Endothelial cell (in vitro differentiated cells): ENCODE measurements at regions not wholly inside any gene's neighbourhood (a gene's known extent, or its start where the extent isn't known, plus 50 kb on each side); places are given as distances from the start of the nearest gene placed in this dataset.

Experiments
- DNase-seq: peaks from one replicate; pipeline ENCODE4 v3.0.0; 2021; ENCODE audit warnings: low spot score
- H3K27ac Mint-ChIP-seq: one replicate; pipeline ENCODE4 v1.8.0; 2021; ENCODE audit warnings: mixed read lengths, inconsistent platforms; ENCODE audit not compliant: unreplicated experiment
- H3K27me3 Mint-ChIP-seq: one replicate; pipeline ENCODE4 v1.8.0; 2021; ENCODE audit warnings: mild to moderate bottlenecking, moderate library complexity, mixed read lengths, inconsistent platforms; ENCODE audit not compliant: unreplicated experiment
- H3K36me3 Mint-ChIP-seq: one replicate; pipeline ENCODE4 v1.8.0; 2021; ENCODE audit warnings: mild to moderate bottlenecking, low read depth, mixed read lengths, inconsistent platforms; ENCODE audit not compliant: unreplicated experiment
- H3K4me1 Mint-ChIP-seq: one replicate; pipeline ENCODE4 v1.8.0; 2021; ENCODE audit warnings: mild to moderate bottlenecking, mixed read lengths, inconsistent platforms; ENCODE audit not compliant: unreplicated experiment
- H3K4me3 Mint-ChIP-seq: one replicate; pipeline ENCODE4 v1.8.0; 2021; ENCODE audit warnings: mild to moderate bottlenecking, mixed read lengths, inconsistent platforms; ENCODE audit not compliant: unreplicated experiment
- H3K9me3 Mint-ChIP-seq: one replicate; pipeline ENCODE4 v1.8.0; 2021; ENCODE audit warnings: mixed read lengths, inconsistent platforms; ENCODE audit not compliant: unreplicated experiment
- CTCF ChIP-seq: fragments of 200-600 bp; sonication (generic); IDR thresholded peaks from one replicate; pipeline ENCODE4 v1.5.0; 2021; ENCODE audit warnings: antibody characterized with exemption; ENCODE audit not compliant: unreplicated experiment

- Mint-ChIP-seq H3K4me3 (no peak overlapping the region), H3K36me3 (no peaks in the 10 kb centered on the region), H3K9me3 (no peaks in the 10 kb centered on the region), H3K27ac (no peak overlapping the region), H3K27me3 (peaks cover 5% of the 10 kb centered on the region), H3K4me1 (no peaks in the 10 kb centered on the region)
- DNase-seq = no peak
- TF ChIP-seq CTCF = no peak
Measured at GRCh38 chr20:40205971-40206370, 483.1 kb downstream of the MAFB start.

GRCh38 chr20:40203032-40203431 is 486.0 kb downstream of the MAFB start:
- no peak overlapping the region for H3K4me3 Mint-ChIP-seq
- TF ChIP-seq CTCF = no peak
- no peaks in the 10 kb centered on the region for H3K36me3 Mint-ChIP-seq
- no peaks in the 10 kb centered on the region for H3K9me3 Mint-ChIP-seq
- H3K4me1 Mint-ChIP-seq = no peaks in the 10 kb centered on the region
- peaks cover 5% of the 10 kb centered on the region for H3K27me3 Mint-ChIP-seq
- no peak for DNase-seq
- no peak overlapping the region for H3K27ac Mint-ChIP-seq

- no peak overlapping the region for H3K27ac Mint-ChIP-seq
Measured at GRCh38 chr20:40197691-40198090, 491.3 kb downstream of the MAFB start.

GRCh38 chr20:40196846-40197436 is 492.1 kb downstream of the MAFB start:
- no peak for DNase-seq
- Mint-ChIP-seq H3K4me1 (no peaks in the 10 kb centered on the region), H3K27me3 (no peaks in the 10 kb centered on the region), H3K4me3 (no peak overlapping the region), H3K9me3 (no peaks in the 10 kb centered on the region), H3K36me3 (no peaks in the 10 kb centered on the region), H3K27ac (no peak overlapping the region)
- TF ChIP-seq CTCF = no peak

More at GRCh38 chr20:40197691-40198090, 491.3 kb downstream of the MAFB start:
- no peaks in the 10 kb centered on the region for H3K9me3 Mint-ChIP-seq
- H3K36me3 Mint-ChIP-seq = no peaks in the 10 kb centered on the region
- H3K4me1 Mint-ChIP-seq = no peaks in the 10 kb centered on the region
- H3K27me3 Mint-ChIP-seq = peaks cover 2% of the 10 kb centered on the region
- H3K4me3 Mint-ChIP-seq = no peak overlapping the region
- no peak for DNase-seq
- TF ChIP-seq CTCF = no peak

- Mint-ChIP-seq H3K36me3 (no peaks in the 10 kb centered on the region), H3K27me3 (no peaks in the 10 kb centered on the region), H3K4me1 (no peaks in the 10 kb centered on the region), H3K4me3 (no peak overlapping the region), H3K9me3 (no peaks in the 10 kb centered on the region), H3K27ac (no peak overlapping the region)
- DNase-seq = no peak
- TF ChIP-seq CTCF = no peak
Measured at GRCh38 chr20:40195742-40196141, 493.3 kb downstream of the MAFB start.
